WTC11 (cell line): ENCODE measurements at regions not wholly inside any gene's neighbourhood (a gene's known extent, or its start where the extent isn't known, plus 50 kb on each side); places are given as distances from the start of the nearest gene placed in this dataset.

Source experiments
- ATAC-seq: fragments of 200-7000 bp; cut with Tn5 transposase; 2 replicates; pipeline ENCODE4 v1.10.0; 2021; ENCODE audit warnings: mild to moderate bottlenecking, moderate library complexity
- CTCF ChIA-PET: fragments of 300-600 bp; sonication (Branson Sonifier 250); formaldehyde crosslinking; loops from one replicate; lab custom pipeline; 2021; ENCODE audit warnings: antibody characterized with exemption; lab: Charles Lee
- POLR2A ChIA-PET: fragments of 350-600 bp; sonication (Branson Sonifier 250); formaldehyde crosslinking; loops from one replicate; lab custom pipeline; 2021; ENCODE audit warnings: antibody characterized with exemption; lab: Charles Lee
- DNase-seq: peaks from one replicate; pipeline ENCODE4 v3.0.0; 2021; ENCODE audit warnings: low spot score
- H3K27ac Mint-ChIP-seq: 2 replicates; pipeline ENCODE4 v1.8.0; 2021; ENCODE audit warnings: mixed read lengths
- H3K27me3 Mint-ChIP-seq: 2 replicates; pipeline ENCODE4 v1.8.0; 2021; ENCODE audit warnings: low read depth, mild to moderate bottlenecking, moderate library complexity, mixed read lengths
- H3K36me3 Mint-ChIP-seq: 2 replicates; pipeline ENCODE4 v1.8.0; 2021; ENCODE audit warnings: mixed read lengths
- H3K4me1 Mint-ChIP-seq: 2 replicates; pipeline ENCODE4 v1.8.0; 2022; ENCODE audit warnings: mixed read lengths
- H3K4me3 Mint-ChIP-seq: 2 replicates; pipeline ENCODE4 v1.8.0; 2021; ENCODE audit warnings: mild to moderate bottlenecking, moderate library complexity, mixed read lengths
- H3K9me3 Mint-ChIP-seq: 2 replicates; pipeline ENCODE4 v1.8.0; 2021; ENCODE audit warnings: mixed read lengths
- ETV6 ChIP-seq: sonication (generic); formaldehyde crosslinking; IDR thresholded peaks from 2 replicates; pipeline ENCODE4 v1.8.1; 2022; ENCODE audit warnings: mild to moderate bottlenecking, missing genetic modification reagents
- FOXP1 ChIP-seq: sonication (generic); formaldehyde crosslinking; IDR thresholded peaks from 2 replicates; pipeline ENCODE4 v1.8.0; 2022; ENCODE audit warnings: missing genetic modification reagents, mild to moderate bottlenecking, moderate library complexity, borderline replicate concordance
- GABPB1 ChIP-seq: sonication (generic); formaldehyde crosslinking; IDR thresholded peaks from 2 replicates; pipeline ENCODE4 v1.8.1; 2023; ENCODE audit warnings: mild to moderate bottlenecking, missing genetic modification reagents
- HMGA2 ChIP-seq: fragments of 250-450 bp; sonication (Bioruptor Pico); IDR thresholded peaks from 2 replicates; pipeline ENCODE4 v1.4.0; 2021; ENCODE audit warnings: mild to moderate bottlenecking, moderate library complexity
- NFE2L1 ChIP-seq: sonication (generic); formaldehyde crosslinking; IDR thresholded peaks from 2 replicates; pipeline ENCODE4 v1.8.1; 2023; ENCODE audit warnings: missing genetic modification reagents
- NR2C2 ChIP-seq: sonication (generic); formaldehyde crosslinking; IDR thresholded peaks from 2 replicates; pipeline ENCODE4 v1.8.0; 2022; ENCODE audit warnings: mild to moderate bottlenecking, missing genetic modification reagents
- PRRX2 ChIP-seq: fragments of 250-450 bp; sonication (Bioruptor Pico); IDR thresholded peaks from 2 replicates; pipeline ENCODE4 v1.8.0; 2021; ENCODE audit warnings: mild to moderate bottlenecking
- RORB ChIP-seq: fragments of 250-450 bp; sonication (Bioruptor Pico); IDR thresholded peaks from 2 replicates; pipeline ENCODE4 v1.9.0; 2021; ENCODE audit warnings: mild to moderate bottlenecking
- SMAD4 ChIP-seq: sonication (generic); formaldehyde crosslinking; IDR thresholded peaks from 2 replicates; pipeline ENCODE4 v1.8.0; 2022; ENCODE audit warnings: mild to moderate bottlenecking, missing genetic modification reagents
- SOX15 ChIP-seq: fragments of 250-450 bp; sonication (Bioruptor Pico); IDR thresholded peaks from 2 replicates; pipeline ENCODE4 v1.9.0; 2021; ENCODE audit warnings: mild to moderate bottlenecking
- TCF7 ChIP-seq: sonication (generic); formaldehyde crosslinking; IDR thresholded peaks from 2 replicates; pipeline ENCODE4 v1.8.0; 2022; ENCODE audit warnings: mild to moderate bottlenecking, low read depth, missing genetic modification reagents, moderate library complexity
- ZNF219 ChIP-seq: sonication (generic); formaldehyde crosslinking; IDR thresholded peaks from 2 replicates; pipeline ENCODE4 v1.8.0; 2023; ENCODE audit warnings: missing genetic modification reagents, mild to moderate bottlenecking, borderline replicate concordance
- ZNF232 ChIP-seq: sonication (generic); formaldehyde crosslinking; IDR thresholded peaks from 2 replicates; pipeline ENCODE4 v1.8.0; 2022; ENCODE audit warnings: mild to moderate bottlenecking, missing genetic modification reagents
- ZNF416 ChIP-seq: fragments of 250-450 bp; sonication (Bioruptor Pico); IDR thresholded peaks from 2 replicates; pipeline ENCODE4 v1.9.0; 2021; ENCODE audit warnings: mild to moderate bottlenecking, inconsistent platforms
- ZNF532 ChIP-seq: fragments of 250-450 bp; sonication (Bioruptor Pico); IDR thresholded peaks from 2 replicates; pipeline ENCODE4 v1.9.0; 2021; ENCODE audit warnings: mild to moderate bottlenecking, borderline replicate concordance
- TF ChIP-seq, protein P1 (sequence below): sonication (generic); formaldehyde crosslinking; IDR thresholded peaks from 2 replicates; pipeline ENCODE4 v1.8.0; 2022; ENCODE audit warnings: mild to moderate bottlenecking, missing genetic modification reagents
- TF ChIP-seq, protein P2 (sequence below): fragments of 250-450 bp; sonication (Bioruptor Pico); IDR thresholded peaks from 2 replicates; pipeline ENCODE4 v2.1.2; 2022; ENCODE audit warnings: mild to moderate bottlenecking, moderate library complexity
- TF ChIP-seq, protein P3 (sequence below): sonication (generic); formaldehyde crosslinking; IDR thresholded peaks from 2 replicates; pipeline ENCODE4 v1.8.1; 2022; ENCODE audit warnings: mild to moderate bottlenecking, moderate library complexity, missing genetic modification reagents
- TF ChIP-seq, protein P4 (sequence below): sonication (generic); formaldehyde crosslinking; conservative IDR thresholded peaks from 2 replicates; pipeline ENCODE4 v1.8.1; 2023; ENCODE audit warnings: mild to moderate bottlenecking, low read depth, missing genetic modification reagents, moderate library complexity
- TF ChIP-seq, protein P5 (sequence below): fragments of 250-450 bp; sonication (Bioruptor Pico); conservative IDR thresholded peaks from 2 replicates; pipeline ENCODE4 v1.9.0; 2021; ENCODE audit warnings: mild to moderate bottlenecking

DNA sequence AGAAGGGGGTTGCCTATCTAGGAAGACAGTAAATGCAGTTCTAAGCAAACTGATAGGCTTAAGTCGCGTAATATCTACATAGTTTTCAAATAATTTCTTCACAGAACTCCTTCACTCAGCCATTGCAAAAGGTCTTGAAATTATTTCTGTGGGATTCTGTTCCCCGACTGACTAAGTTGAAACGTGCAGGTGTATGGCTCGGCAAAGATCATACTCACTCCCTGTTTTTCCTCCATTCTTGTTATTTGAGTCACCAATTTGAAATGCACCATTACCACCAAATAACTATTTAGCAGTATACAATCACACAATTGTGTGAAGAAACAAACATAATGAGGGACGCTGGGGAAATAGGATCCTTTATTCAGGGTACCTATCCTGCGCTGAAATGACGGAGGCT lies 771.1 kb downstream of the GATA3 start:
- Mint-ChIP-seq H3K27ac (no peak overlapping the region), H3K9me3 (no peaks in the 10 kb centered on the region), H3K4me3 (no peak overlapping the region), H3K27me3 (no peaks in the 10 kb centered on the region), H3K4me1 (no peaks in the 10 kb centered on the region), H3K36me3 (no peaks in the 10 kb centered on the region)
- POLR2A ChIA-PET = no interaction called here
- CTCF ChIA-PET = no interaction called here
- TF ChIP-seq PRRX2 (CRISPR knock-in tag) (no peak), ETV6 (CRISPR knock-in tag) (no peak), ZNF416 (CRISPR knock-in tag) (no peak), ZNF219 (CRISPR knock-in tag) (no peak), SMAD4 (CRISPR knock-in tag) (no peak), NFE2L1 (CRISPR knock-in tag) (no peak), TCF7 (CRISPR knock-in tag) (no peak), GABPB1 (CRISPR knock-in tag) (no peak), SOX15 (CRISPR knock-in tag) (no peak), NR2C2 (CRISPR knock-in tag) (no peak), ZNF232 (CRISPR knock-in tag) (no peak), ZNF532 (CRISPR knock-in tag) (no peak), FOXP1 (CRISPR knock-in tag) (no peak), RORB (CRISPR knock-in tag) (no peak), HMGA2 (no peak)
- TF ChIP-seq, protein P1, sequence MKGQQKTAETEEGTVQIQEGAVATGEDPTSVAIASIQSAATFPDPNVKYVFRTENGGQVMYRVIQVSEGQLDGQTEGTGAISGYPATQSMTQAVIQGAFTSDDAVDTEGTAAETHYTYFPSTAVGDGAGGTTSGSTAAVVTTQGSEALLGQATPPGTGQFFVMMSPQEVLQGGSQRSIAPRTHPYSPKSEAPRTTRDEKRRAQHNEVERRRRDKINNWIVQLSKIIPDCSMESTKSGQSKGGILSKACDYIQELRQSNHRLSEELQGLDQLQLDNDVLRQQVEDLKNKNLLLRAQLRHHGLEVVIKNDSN (CRISPR knock-in tag) = no peak
- TF ChIP-seq, protein P2, sequence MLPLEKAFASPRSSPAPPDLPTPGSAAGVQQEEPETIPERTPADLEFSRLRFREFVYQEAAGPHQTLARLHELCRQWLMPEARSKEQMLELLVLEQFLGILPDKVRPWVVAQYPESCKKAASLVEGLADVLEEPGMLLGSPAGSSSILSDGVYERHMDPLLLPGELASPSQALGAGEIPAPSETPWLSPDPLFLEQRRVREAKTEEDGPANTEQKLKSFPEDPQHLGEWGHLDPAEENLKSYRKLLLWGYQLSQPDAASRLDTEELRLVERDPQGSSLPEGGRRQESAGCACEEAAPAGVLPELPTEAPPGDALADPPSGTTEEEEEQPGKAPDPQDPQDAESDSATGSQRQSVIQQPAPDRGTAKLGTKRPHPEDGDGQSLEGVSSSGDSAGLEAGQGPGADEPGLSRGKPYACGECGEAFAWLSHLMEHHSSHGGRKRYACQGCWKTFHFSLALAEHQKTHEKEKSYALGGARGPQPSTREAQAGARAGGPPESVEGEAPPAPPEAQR (CRISPR knock-in tag) = no peak
- TF ChIP-seq, protein P3, sequence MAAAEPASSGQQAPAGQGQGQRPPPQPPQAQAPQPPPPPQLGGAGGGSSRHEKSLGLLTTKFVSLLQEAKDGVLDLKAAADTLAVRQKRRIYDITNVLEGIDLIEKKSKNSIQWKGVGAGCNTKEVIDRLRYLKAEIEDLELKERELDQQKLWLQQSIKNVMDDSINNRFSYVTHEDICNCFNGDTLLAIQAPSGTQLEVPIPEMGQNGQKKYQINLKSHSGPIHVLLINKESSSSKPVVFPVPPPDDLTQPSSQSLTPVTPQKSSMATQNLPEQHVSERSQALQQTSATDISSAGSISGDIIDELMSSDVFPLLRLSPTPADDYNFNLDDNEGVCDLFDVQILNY = no peak
- TF ChIP-seq, protein P4, sequence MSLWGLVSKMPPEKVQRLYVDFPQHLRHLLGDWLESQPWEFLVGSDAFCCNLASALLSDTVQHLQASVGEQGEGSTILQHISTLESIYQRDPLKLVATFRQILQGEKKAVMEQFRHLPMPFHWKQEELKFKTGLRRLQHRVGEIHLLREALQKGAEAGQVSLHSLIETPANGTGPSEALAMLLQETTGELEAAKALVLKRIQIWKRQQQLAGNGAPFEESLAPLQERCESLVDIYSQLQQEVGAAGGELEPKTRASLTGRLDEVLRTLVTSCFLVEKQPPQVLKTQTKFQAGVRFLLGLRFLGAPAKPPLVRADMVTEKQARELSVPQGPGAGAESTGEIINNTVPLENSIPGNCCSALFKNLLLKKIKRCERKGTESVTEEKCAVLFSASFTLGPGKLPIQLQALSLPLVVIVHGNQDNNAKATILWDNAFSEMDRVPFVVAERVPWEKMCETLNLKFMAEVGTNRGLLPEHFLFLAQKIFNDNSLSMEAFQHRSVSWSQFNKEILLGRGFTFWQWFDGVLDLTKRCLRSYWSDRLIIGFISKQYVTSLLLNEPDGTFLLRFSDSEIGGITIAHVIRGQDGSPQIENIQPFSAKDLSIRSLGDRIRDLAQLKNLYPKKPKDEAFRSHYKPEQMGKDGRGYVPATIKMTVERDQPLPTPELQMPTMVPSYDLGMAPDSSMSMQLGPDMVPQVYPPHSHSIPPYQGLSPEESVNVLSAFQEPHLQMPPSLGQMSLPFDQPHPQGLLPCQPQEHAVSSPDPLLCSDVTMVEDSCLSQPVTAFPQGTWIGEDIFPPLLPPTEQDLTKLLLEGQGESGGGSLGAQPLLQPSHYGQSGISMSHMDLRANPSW (CRISPR knock-in tag) = no peak
- TF ChIP-seq, protein P5, sequence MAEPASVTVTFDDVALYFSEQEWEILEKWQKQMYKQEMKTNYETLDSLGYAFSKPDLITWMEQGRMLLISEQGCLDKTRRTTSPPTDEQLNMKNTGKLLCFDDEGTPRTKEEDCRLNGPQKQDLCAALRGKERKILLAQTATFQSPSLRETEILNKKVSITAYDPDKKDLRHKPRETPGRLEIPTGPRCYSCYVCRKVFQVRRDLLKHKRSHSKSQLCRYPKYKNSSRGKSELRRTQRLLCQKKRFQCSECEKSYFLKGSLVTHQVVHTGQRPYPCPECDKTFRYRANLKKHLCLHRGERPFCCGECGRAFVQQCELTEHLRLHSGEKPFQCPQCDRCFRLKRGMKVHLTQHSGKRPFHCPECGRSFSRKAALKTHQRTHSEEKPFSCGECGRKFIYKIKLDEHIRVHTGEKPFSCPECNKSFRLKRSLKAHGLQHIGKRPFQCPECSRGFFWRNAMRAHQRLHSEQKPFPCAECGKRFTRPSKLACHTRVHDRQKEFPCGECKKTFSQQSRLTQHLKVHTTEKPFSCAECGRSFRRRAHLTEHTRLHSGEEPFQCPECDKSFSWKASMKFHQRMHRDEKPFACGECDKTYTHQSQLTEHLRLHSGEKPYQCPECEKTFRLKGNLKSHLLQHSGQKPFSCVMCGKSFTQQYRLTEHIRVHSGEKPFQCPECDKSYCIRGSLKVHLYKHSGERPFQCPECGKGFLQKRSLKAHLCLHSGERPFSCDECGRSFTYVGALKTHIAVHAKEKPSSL (CRISPR knock-in tag) = no peak
- ATAC-seq (no peak), DNase-seq (no peak)
